H9 (cell line): ENCODE measurements at regions not wholly inside any gene's neighbourhood (a gene's known extent, or its start where the extent isn't known, plus 50 kb on each side); places are given as distances from the start of the nearest gene placed in this dataset.

ENCODE experiments used
- DNase-seq: peaks from one replicate; pipeline ENCODE4 v3.0.0-alpha.2; 2017
- H2AFZ ChIP-seq: one replicate; pipeline ENCODE4 v1.6.1; 2013; ENCODE audit warnings: mild to moderate bottlenecking, low read length, control low read depth, moderate library complexity
- H2AK5ac ChIP-seq: 2 replicates; pipeline ENCODE4 v1.6.1; 2013; ENCODE audit warnings: low read length, control low read depth, mixed read lengths; ENCODE audit not compliant: insufficient read length
- H2BK120ac ChIP-seq: one replicate; pipeline ENCODE4 v1.6.1; 2013; ENCODE audit warnings: low read depth, mild to moderate bottlenecking, low read length, control low read depth, inconsistent platforms; ENCODE audit not compliant: poor library complexity, severe bottlenecking
- H2BK12ac ChIP-seq: 2 replicates; pipeline ENCODE4 v1.6.1; 2013; ENCODE audit warnings: low read length, control low read depth, mixed read lengths, low read depth; ENCODE audit not compliant: insufficient read length
- H2BK15ac ChIP-seq: 2 replicates; pipeline ENCODE4 v1.6.1; 2013; ENCODE audit warnings: low read depth, low read length, control low read depth
- H2BK20ac ChIP-seq: one replicate; pipeline ENCODE4 v1.6.1; 2013; ENCODE audit warnings: low read depth, mild to moderate bottlenecking, low read length, control low read depth, inconsistent platforms; ENCODE audit not compliant: poor library complexity, severe bottlenecking
- H2BK5ac ChIP-seq: 2 replicates; pipeline ENCODE4 v1.6.1; 2013; ENCODE audit warnings: low read length, control low read depth, mixed read lengths; ENCODE audit not compliant: insufficient read length
- H3K14ac ChIP-seq: 2 replicates; pipeline ENCODE4 v1.6.1; 2013; ENCODE audit warnings: low read length, control low read depth; ENCODE audit not compliant: insufficient read depth
- H3K18ac ChIP-seq: 2 replicates; pipeline ENCODE4 v1.6.1; 2013; ENCODE audit warnings: low read depth, mild to moderate bottlenecking, mixed read lengths, low read length, control low read depth; ENCODE audit not compliant: insufficient read length
- H3K23ac ChIP-seq: 2 replicates; pipeline ENCODE4 v1.6.1; 2013; ENCODE audit warnings: low read length, control low read depth, mixed read lengths, low read depth; ENCODE audit not compliant: insufficient read length
- H3K23me2 ChIP-seq: 2 replicates; pipeline ENCODE4 v1.6.1; 2013; ENCODE audit warnings: low read depth, mild to moderate bottlenecking, mixed read lengths, low read length, control low read depth; ENCODE audit not compliant: insufficient read length, poor library complexity, severe bottlenecking
- H3K27ac ChIP-seq: 2 replicates; pipeline ENCODE4 v1.5.1; 2013; ENCODE audit warnings: low read length, control low read depth, mixed read lengths, low read depth; ENCODE audit not compliant: insufficient read length
- H3K27me3 ChIP-seq: 2 replicates; pipeline ENCODE4 v1.6.1; 2013; ENCODE audit warnings: low read length, control low read depth, inconsistent platforms; ENCODE audit not compliant: insufficient read depth
- H3K4ac ChIP-seq: 2 replicates; pipeline ENCODE4 v1.6.1; 2013; ENCODE audit warnings: low read depth, mild to moderate bottlenecking, control low read depth, inconsistent platforms, low read length, moderate library complexity
- H3K4me1 ChIP-seq: 2 replicates; pipeline ENCODE4 v1.6.1; 2013; ENCODE audit warnings: low read length, control low read depth, inconsistent platforms; ENCODE audit not compliant: insufficient read depth
- H3K4me2 ChIP-seq: 2 replicates; pipeline ENCODE4 v1.6.1; 2013; ENCODE audit warnings: low read length, control low read depth, mixed read lengths; ENCODE audit not compliant: insufficient read length, insufficient read depth
- H3K56ac ChIP-seq: 2 replicates; pipeline ENCODE4 v1.6.1; 2013; ENCODE audit warnings: low read depth, mild to moderate bottlenecking, mixed read lengths, low read length, control low read depth; ENCODE audit not compliant: insufficient read length
- H3K79me1 ChIP-seq: 2 replicates; pipeline ENCODE4 v1.6.1; 2013; ENCODE audit warnings: low read depth, mild to moderate bottlenecking, moderate library complexity, low read length, control low read depth, inconsistent platforms; ENCODE audit not compliant: insufficient read depth, poor library complexity, severe bottlenecking
- H3K79me2 ChIP-seq: 2 replicates; pipeline ENCODE4 v1.6.1; 2013; ENCODE audit warnings: low read length, control low read depth, inconsistent platforms; ENCODE audit not compliant: insufficient read depth
- H3K9ac ChIP-seq: 2 replicates; pipeline ENCODE4 v1.6.1; 2013; ENCODE audit warnings: low read length, control low read depth, mixed read lengths; ENCODE audit not compliant: insufficient read length; ENCODE audit errors: extremely low read depth
- H3K9me3 ChIP-seq: one replicate; pipeline ENCODE4 v1.6.1; 2013; ENCODE audit warnings: low read depth, low read length, inconsistent platforms; ENCODE audit not compliant: control insufficient read depth
- H3T11ph ChIP-seq: one replicate; pipeline ENCODE4 v1.6.1; 2013; ENCODE audit warnings: mild to moderate bottlenecking, low read length, control low read depth, inconsistent platforms
- H4K20me1 ChIP-seq: one replicate; pipeline ENCODE4 v1.6.1; 2013; ENCODE audit not compliant: control insufficient read depth, insufficient read length, insufficient read depth
- H4K5ac ChIP-seq: 2 replicates; pipeline ENCODE4 v1.6.1; 2013; ENCODE audit warnings: low read depth, mild to moderate bottlenecking, mixed read lengths, low read length, control low read depth; ENCODE audit not compliant: insufficient read length
- H4K8ac ChIP-seq: replicated peaks from 2 replicates; pipeline ENCODE4 v1.6.1; 2013; ENCODE audit warnings: low read length, control low read depth, mixed read lengths, low read depth; ENCODE audit not compliant: insufficient read length
- H4K91ac ChIP-seq: 2 replicates; pipeline ENCODE4 v1.6.1; 2013; ENCODE audit warnings: low read depth, mild to moderate bottlenecking, moderate library complexity, mixed read lengths, low read length, control low read depth; ENCODE audit not compliant: insufficient read length
- H3K27ac Mint-ChIP-seq, 3 experiments: 2 replicates in 2 of 3; 3 replicates in 1 of 3; pipeline ENCODE4 v1.8.0; 2020 to 2021; ENCODE audit warnings: mixed read lengths in 3 of 3, mild to moderate bottlenecking in 1 of 3, moderate library complexity in 1 of 3
- H3K27me3 Mint-ChIP-seq: 2 replicates; pipeline ENCODE4 v1.8.0; 2021; ENCODE audit warnings: low read depth, mild to moderate bottlenecking, moderate library complexity, mixed read lengths
- H3K36me3 Mint-ChIP-seq, 3 experiments: 2 replicates in 2 of 3; 3 replicates in 1 of 3; pipeline ENCODE4 v1.8.0; 2020 to 2021; ENCODE audit warnings: low read depth in 3 of 3, mixed read lengths in 3 of 3; ENCODE audit not compliant: insufficient read depth in 1 of 3
- H3K4me1 Mint-ChIP-seq, 2 experiments: 2 replicates each; pipeline ENCODE4 v1.8.0; 2020; ENCODE audit warnings: mixed read lengths in 2 of 2
- H3K4me3 Mint-ChIP-seq, 2 experiments: 2 replicates in 1 of 2; 3 replicates in 1 of 2; pipeline ENCODE4 v1.8.0; 2020 to 2021; ENCODE audit warnings: mild to moderate bottlenecking in 2 of 2, mixed read lengths in 2 of 2, moderate library complexity in 1 of 2
- H3K9me3 Mint-ChIP-seq, 2 experiments: 2 replicates in 1 of 2; 3 replicates in 1 of 2; pipeline ENCODE4 v1.8.0; 2020; ENCODE audit warnings: mild to moderate bottlenecking in 2 of 2, mixed read lengths in 2 of 2, moderate library complexity in 1 of 2
- WGBS: extraction: QIAGEN DNeasy Blood & Tissue Kit; methylation state at CpG from one replicate; pipeline ENCODE4 v1.1.7; 2013; ENCODE audit warnings: missing lambda C conversion rate, low lambda C conversion rate, mixed read lengths; ENCODE audit not compliant: insufficient read length; ENCODE audit errors: extremely low coverage; 5-methylcytosine and 5-hydroxymethylcytosine counted together
- TF ChIP-seq, protein P1 (sequence below): fragments of 200-600 bp; sonication (generic); conservative IDR thresholded peaks from 3 replicates; pipeline ENCODE4 v1.8.0; 2021; ENCODE audit warnings: antibody characterized with exemption, mild to moderate bottlenecking

DNA sequence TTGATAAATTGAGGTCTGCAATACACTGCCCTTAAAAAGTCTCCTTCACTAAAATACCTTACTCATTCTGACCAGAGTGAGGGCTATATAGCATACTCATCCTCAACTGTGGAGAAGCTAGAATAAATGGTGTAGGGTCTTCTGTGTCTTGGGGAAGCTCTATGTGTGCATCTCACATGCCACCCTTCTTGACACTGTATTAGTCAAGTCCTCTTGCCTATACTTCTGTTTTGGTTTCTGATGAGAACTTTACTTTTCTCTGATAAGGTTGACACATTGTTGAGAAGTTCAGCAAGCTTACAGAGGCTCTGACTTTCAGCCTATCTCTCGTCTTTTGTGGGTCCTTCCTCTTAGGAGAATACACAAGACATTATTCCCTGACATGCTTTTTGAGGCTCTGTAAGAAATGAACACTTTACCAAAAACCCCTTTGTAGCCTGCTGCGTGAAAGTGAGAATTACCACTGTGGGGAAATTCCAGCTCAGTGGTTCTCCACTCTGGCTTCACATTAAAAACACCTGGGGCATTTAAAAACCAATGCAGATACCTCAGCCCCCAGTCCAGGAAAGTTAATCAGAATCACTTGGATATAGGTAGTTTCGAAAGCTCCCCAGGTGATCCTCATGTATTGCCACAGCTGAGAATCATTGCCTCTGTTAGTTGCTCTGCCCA lies 372.1 kb upstream of the HS3ST5 start:
- H3K27ac ChIP-seq, result no peak overlapping the region
- Mint-ChIP-seq H3K9me3 (no peaks in the 10 kb centered on the region), H3K27me3 (no peaks in the 10 kb centered on the region), H3K4me3 (no peak overlapping the region), H3K27ac (no peak overlapping the region), H3K4me1 (peaks cover 0 to 7% of the 10 kb centered on the region in 2 experiments; a peak in 2 of 4 replicates), H3K36me3 (no peaks in the 10 kb centered on the region)
- no peak overlapping the region for H4K8ac ChIP-seq
- no peak overlapping the region for H2BK15ac ChIP-seq
- H2BK20ac ChIP-seq, result no peak overlapping the region
- no peak overlapping the region for H4K91ac ChIP-seq
- H3K9ac ChIP-seq, result no peak overlapping the region
- no peak for DNase-seq
- no peak overlapping the region for H3K4me2 ChIP-seq
- H2BK120ac ChIP-seq, result no peak overlapping the region
- H2BK5ac ChIP-seq, result no peak overlapping the region
- no peaks in the 10 kb centered on the region for H3K23me2 ChIP-seq
- no peaks in the 10 kb centered on the region for H4K20me1 ChIP-seq
- no peaks in the 10 kb centered on the region for H3K79me1 ChIP-seq
- H3K14ac ChIP-seq, result no peak overlapping the region
- no peak overlapping the region for H3K4ac ChIP-seq
- H2BK12ac ChIP-seq, result no peak overlapping the region
- H3K56ac ChIP-seq, result no peak overlapping the region
- no peaks in the 10 kb centered on the region for H3K9me3 ChIP-seq
- no peak overlapping the region for H3T11ph ChIP-seq
- H3K23ac ChIP-seq, result no peak overlapping the region
- TF ChIP-seq, protein P1, sequence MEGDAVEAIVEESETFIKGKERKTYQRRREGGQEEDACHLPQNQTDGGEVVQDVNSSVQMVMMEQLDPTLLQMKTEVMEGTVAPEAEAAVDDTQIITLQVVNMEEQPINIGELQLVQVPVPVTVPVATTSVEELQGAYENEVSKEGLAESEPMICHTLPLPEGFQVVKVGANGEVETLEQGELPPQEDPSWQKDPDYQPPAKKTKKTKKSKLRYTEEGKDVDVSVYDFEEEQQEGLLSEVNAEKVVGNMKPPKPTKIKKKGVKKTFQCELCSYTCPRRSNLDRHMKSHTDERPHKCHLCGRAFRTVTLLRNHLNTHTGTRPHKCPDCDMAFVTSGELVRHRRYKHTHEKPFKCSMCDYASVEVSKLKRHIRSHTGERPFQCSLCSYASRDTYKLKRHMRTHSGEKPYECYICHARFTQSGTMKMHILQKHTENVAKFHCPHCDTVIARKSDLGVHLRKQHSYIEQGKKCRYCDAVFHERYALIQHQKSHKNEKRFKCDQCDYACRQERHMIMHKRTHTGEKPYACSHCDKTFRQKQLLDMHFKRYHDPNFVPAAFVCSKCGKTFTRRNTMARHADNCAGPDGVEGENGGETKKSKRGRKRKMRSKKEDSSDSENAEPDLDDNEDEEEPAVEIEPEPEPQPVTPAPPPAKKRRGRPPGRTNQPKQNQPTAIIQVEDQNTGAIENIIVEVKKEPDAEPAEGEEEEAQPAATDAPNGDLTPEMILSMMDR, result no peak
- H3K79me2 ChIP-seq, result no peaks in the 10 kb centered on the region
- H2AK5ac ChIP-seq, result no peak overlapping the region
- no peak overlapping the region for H4K5ac ChIP-seq
- no peak overlapping the region for H2AFZ ChIP-seq
- no CpG with 5 or more reads among the region's 3 CpGs for WGBS
- no peaks in the 10 kb centered on the region for H3K4me1 ChIP-seq
- no peak overlapping the region for H3K18ac ChIP-seq
- no peaks in the 10 kb centered on the region for H3K27me3 ChIP-seq
